ENCODE measurements at regions not wholly inside any gene's neighbourhood (a gene's known extent, or its start where the extent isn't known, plus 50 kb on each side); places are given as distances from the start of the nearest gene placed in this dataset.

DNA sequence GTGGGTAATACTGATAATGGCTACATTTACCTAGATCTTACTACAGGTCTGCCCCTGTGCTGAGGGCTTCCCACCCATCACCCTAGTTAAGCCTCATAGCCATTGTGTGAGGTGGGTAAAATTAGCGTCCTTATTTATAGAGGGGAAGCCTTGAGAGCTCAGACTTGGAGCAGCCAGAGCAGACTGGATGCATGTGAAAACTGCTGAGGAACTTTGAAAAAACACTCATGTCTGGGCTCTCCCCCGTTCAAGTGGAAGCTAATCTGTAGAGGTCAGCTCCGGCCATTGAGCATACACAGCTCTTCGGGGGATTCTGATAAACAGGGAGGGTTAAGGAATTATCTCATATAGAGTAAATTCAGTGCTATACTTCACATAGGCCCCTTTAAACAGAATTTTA lies 389.7 kb downstream of the RPS6KC1 start:
- TF ChIP-seq, protein P1, sequence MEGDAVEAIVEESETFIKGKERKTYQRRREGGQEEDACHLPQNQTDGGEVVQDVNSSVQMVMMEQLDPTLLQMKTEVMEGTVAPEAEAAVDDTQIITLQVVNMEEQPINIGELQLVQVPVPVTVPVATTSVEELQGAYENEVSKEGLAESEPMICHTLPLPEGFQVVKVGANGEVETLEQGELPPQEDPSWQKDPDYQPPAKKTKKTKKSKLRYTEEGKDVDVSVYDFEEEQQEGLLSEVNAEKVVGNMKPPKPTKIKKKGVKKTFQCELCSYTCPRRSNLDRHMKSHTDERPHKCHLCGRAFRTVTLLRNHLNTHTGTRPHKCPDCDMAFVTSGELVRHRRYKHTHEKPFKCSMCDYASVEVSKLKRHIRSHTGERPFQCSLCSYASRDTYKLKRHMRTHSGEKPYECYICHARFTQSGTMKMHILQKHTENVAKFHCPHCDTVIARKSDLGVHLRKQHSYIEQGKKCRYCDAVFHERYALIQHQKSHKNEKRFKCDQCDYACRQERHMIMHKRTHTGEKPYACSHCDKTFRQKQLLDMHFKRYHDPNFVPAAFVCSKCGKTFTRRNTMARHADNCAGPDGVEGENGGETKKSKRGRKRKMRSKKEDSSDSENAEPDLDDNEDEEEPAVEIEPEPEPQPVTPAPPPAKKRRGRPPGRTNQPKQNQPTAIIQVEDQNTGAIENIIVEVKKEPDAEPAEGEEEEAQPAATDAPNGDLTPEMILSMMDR (IDR thresholded peaks at IDR 0.05 in 8 of 11, conservative IDR thresholded peaks at IDR 0.05 in 3 of 11), result no peak
- TF ChIP-seq POLR2A (IDR thresholded peaks at IDR 0.05) (no peak), POLR2AphosphoS5 (IDR thresholded peaks at IDR 0.05) (no peak)
